ENCODE measurements at regions not wholly inside any gene's neighbourhood (a gene's known extent, or its start where the extent isn't known, plus 50 kb on each side); places are given as distances from the start of the nearest gene placed in this dataset.

GRCh38 chr1:25031601-25031965, 101.5 kb upstream of the RUNX3 start:
- Histone ChIP-seq H3K4me1 (ENCODE audit: control insufficient read depth in 2 of 2, insufficient read depth in 2 of 2, low read length in 2 of 2) (peaks cover 12 to 32% of the 10 kb centered on the region in 2 donors), H3K9me3 (ENCODE audit: control insufficient read depth in 2 of 2, low read length in 2 of 2) (no peaks in the 10 kb centered on the region), H3K4me3 (ENCODE audit: low read length in 2 of 2) (no peak overlapping the region), H3K9ac (ENCODE audit: low read depth in 1 of 2, low read length in 2 of 2) (peak overlapping the region in 1 of 2 donors; percentile 41), H3K27me3 (ENCODE audit: control insufficient read depth in 2 of 2, insufficient read depth in 2 of 2, low read length in 2 of 2) (peaks cover 0 to 2% of the 10 kb centered on the region in 2 donors), H3K36me3 (ENCODE audit: control insufficient read depth in 2 of 2, insufficient read depth in 2 of 2, low read length in 2 of 2) (no peaks in the 10 kb centered on the region), H3K27ac (ENCODE audit: low read depth in 2 of 2, low read length in 2 of 2) (peak overlapping the region; percentile 36 to 57)

- H3K27ac ChIP-seq (ENCODE audit: low read depth in 2 of 2, low read length in 2 of 2) = peak overlapping the region in 1 of 2 donors; percentile 57
- no peaks in the 10 kb centered on the region for H3K36me3 ChIP-seq (ENCODE audit: control insufficient read depth in 2 of 2, insufficient read depth in 2 of 2, low read length in 2 of 2)
- no peak overlapping the region for H3K4me3 ChIP-seq (ENCODE audit: low read length in 2 of 2)
- peaks cover 0 to 2% of the 10 kb centered on the region in 2 donors for H3K27me3 ChIP-seq (ENCODE audit: control insufficient read depth in 2 of 2, insufficient read depth in 2 of 2, low read length in 2 of 2)
- no peak overlapping the region for H3K9ac ChIP-seq (ENCODE audit: low read depth in 1 of 2, low read length in 2 of 2)
- peaks cover 12 to 32% of the 10 kb centered on the region in 2 donors for H3K4me1 ChIP-seq (ENCODE audit: control insufficient read depth in 2 of 2, insufficient read depth in 2 of 2, low read length in 2 of 2)
- H3K9me3 ChIP-seq (ENCODE audit: control insufficient read depth in 2 of 2, low read length in 2 of 2) = no peaks in the 10 kb centered on the region
These were observed 100.9 kb upstream of the RUNX3 start for GRCh38 chr1:25030674-25031589.

GRCh38 chr1:25030012-25030411, 99.9 kb upstream of the RUNX3 start:
- no peak overlapping the region for H3K9ac ChIP-seq (ENCODE audit: low read depth in 1 of 2, low read length in 2 of 2)
- peaks cover 0 to 2% of the 10 kb centered on the region in 2 donors for H3K27me3 ChIP-seq (ENCODE audit: control insufficient read depth in 2 of 2, insufficient read depth in 2 of 2, low read length in 2 of 2)
- peaks cover 12 to 32% of the 10 kb centered on the region in 2 donors for H3K4me1 ChIP-seq (ENCODE audit: control insufficient read depth in 2 of 2, insufficient read depth in 2 of 2, low read length in 2 of 2)
- H3K4me3 ChIP-seq (ENCODE audit: low read length in 2 of 2) = no peak overlapping the region
- H3K9me3 ChIP-seq (ENCODE audit: control insufficient read depth in 2 of 2, low read length in 2 of 2) = no peaks in the 10 kb centered on the region
- H3K27ac ChIP-seq (ENCODE audit: low read depth in 2 of 2, low read length in 2 of 2) = no peak overlapping the region
- no peaks in the 10 kb centered on the region for H3K36me3 ChIP-seq (ENCODE audit: control insufficient read depth in 2 of 2, insufficient read depth in 2 of 2, low read length in 2 of 2)

GRCh38 chr1:25028907-25029599, 99.0 kb upstream of the RUNX3 start:
- H3K4me3 ChIP-seq (ENCODE audit: low read length in 2 of 2) = no peak overlapping the region

GRCh38 chr1:25028587-25028906, 98.5 kb upstream of the RUNX3 start:
- H3K9me3 ChIP-seq (ENCODE audit: control insufficient read depth in 2 of 2, low read length in 2 of 2) = no peaks in the 10 kb centered on the region
- H3K4me3 ChIP-seq (ENCODE audit: low read length in 2 of 2) = no peak overlapping the region
- no peaks in the 10 kb centered on the region for H3K36me3 ChIP-seq (ENCODE audit: control insufficient read depth in 2 of 2, insufficient read depth in 2 of 2, low read length in 2 of 2)
- H3K27ac ChIP-seq (ENCODE audit: low read depth in 2 of 2, low read length in 2 of 2) = peak overlapping the region in 1 of 2 donors; percentile 38
- H3K27me3 ChIP-seq (ENCODE audit: control insufficient read depth in 2 of 2, insufficient read depth in 2 of 2, low read length in 2 of 2) = peaks cover 0 to 2% of the 10 kb centered on the region in 2 donors
- H3K9ac ChIP-seq (ENCODE audit: low read depth in 1 of 2, low read length in 2 of 2) = no peak overlapping the region
- peaks cover 14 to 36% of the 10 kb centered on the region in 2 donors for H3K4me1 ChIP-seq (ENCODE audit: control insufficient read depth in 2 of 2, insufficient read depth in 2 of 2, low read length in 2 of 2)

More at GRCh38 chr1:25028907-25029599, 99.0 kb upstream of the RUNX3 start:
- Histone ChIP-seq H3K36me3 (ENCODE audit: control insufficient read depth in 2 of 2, insufficient read depth in 2 of 2, low read length in 2 of 2) (no peaks in the 10 kb centered on the region), H3K9me3 (ENCODE audit: control insufficient read depth in 2 of 2, low read length in 2 of 2) (no peaks in the 10 kb centered on the region), H3K27ac (ENCODE audit: low read depth in 2 of 2, low read length in 2 of 2) (peak overlapping the region in 1 of 2 donors; percentile 38), H3K9ac (ENCODE audit: low read depth in 1 of 2, low read length in 2 of 2) (peak overlapping the region in 1 of 2 donors; percentile 27), H3K27me3 (ENCODE audit: control insufficient read depth in 2 of 2, insufficient read depth in 2 of 2, low read length in 2 of 2) (peaks cover 0 to 2% of the 10 kb centered on the region in 2 donors), H3K4me1 (ENCODE audit: control insufficient read depth in 2 of 2, insufficient read depth in 2 of 2, low read length in 2 of 2) (peaks cover 12 to 34% of the 10 kb centered on the region in 2 donors)

GRCh38 chr1:25027822-25028586, 97.9 kb upstream of the RUNX3 start:
- Histone ChIP-seq H3K27ac (ENCODE audit: low read depth in 2 of 2, low read length in 2 of 2) (no peak overlapping the region), H3K27me3 (ENCODE audit: control insufficient read depth in 2 of 2, insufficient read depth in 2 of 2, low read length in 2 of 2) (peaks cover 0 to 2% of the 10 kb centered on the region in 2 donors), H3K9ac (ENCODE audit: low read depth in 1 of 2, low read length in 2 of 2) (no peak overlapping the region), H3K4me1 (ENCODE audit: control insufficient read depth in 2 of 2, insufficient read depth in 2 of 2, low read length in 2 of 2) (peaks cover 14 to 36% of the 10 kb centered on the region in 2 donors), H3K4me3 (ENCODE audit: low read length in 2 of 2) (no peak overlapping the region), H3K36me3 (ENCODE audit: control insufficient read depth in 2 of 2, insufficient read depth in 2 of 2, low read length in 2 of 2) (no peaks in the 10 kb centered on the region), H3K9me3 (ENCODE audit: control insufficient read depth in 2 of 2, low read length in 2 of 2) (no peaks in the 10 kb centered on the region)

GRCh38 chr1:25026730-25027450, 96.8 kb upstream of the RUNX3 start:
- Histone ChIP-seq H3K9me3 (ENCODE audit: control insufficient read depth in 2 of 2, low read length in 2 of 2) (no peaks in the 10 kb centered on the region), H3K9ac (ENCODE audit: low read depth in 1 of 2, low read length in 2 of 2) (no peak overlapping the region), H3K27ac (ENCODE audit: low read depth in 2 of 2, low read length in 2 of 2) (no peak overlapping the region), H3K36me3 (ENCODE audit: control insufficient read depth in 2 of 2, insufficient read depth in 2 of 2, low read length in 2 of 2) (no peaks in the 10 kb centered on the region), H3K4me3 (ENCODE audit: low read length in 2 of 2) (no peak overlapping the region), H3K4me1 (ENCODE audit: control insufficient read depth in 2 of 2, insufficient read depth in 2 of 2, low read length in 2 of 2) (peaks cover 16 to 36% of the 10 kb centered on the region in 2 donors), H3K27me3 (ENCODE audit: control insufficient read depth in 2 of 2, insufficient read depth in 2 of 2, low read length in 2 of 2) (no peaks in the 10 kb centered on the region)

GRCh38 chr1:25026304-25026703, 96.2 kb upstream of the RUNX3 start:
- H3K9me3 ChIP-seq (ENCODE audit: control insufficient read depth in 2 of 2, low read length in 2 of 2) = no peaks in the 10 kb centered on the region
- no peak overlapping the region for H3K9ac ChIP-seq (ENCODE audit: low read depth in 1 of 2, low read length in 2 of 2)
- peaks cover 13 to 37% of the 10 kb centered on the region in 2 donors for H3K4me1 ChIP-seq (ENCODE audit: control insufficient read depth in 2 of 2, insufficient read depth in 2 of 2, low read length in 2 of 2)
- H3K4me3 ChIP-seq (ENCODE audit: low read length in 2 of 2) = no peak overlapping the region
- no peaks in the 10 kb centered on the region for H3K27me3 ChIP-seq (ENCODE audit: control insufficient read depth in 2 of 2, insufficient read depth in 2 of 2, low read length in 2 of 2)
- H3K27ac ChIP-seq (ENCODE audit: low read depth in 2 of 2, low read length in 2 of 2) = no peak overlapping the region
- H3K36me3 ChIP-seq (ENCODE audit: control insufficient read depth in 2 of 2, insufficient read depth in 2 of 2, low read length in 2 of 2) = no peaks in the 10 kb centered on the region

GRCh38 chr1:25024615-25025350, 94.7 kb upstream of the RUNX3 start:
- no peak overlapping the region for H3K4me3 ChIP-seq (ENCODE audit: low read length in 2 of 2)
- no peaks in the 10 kb centered on the region for H3K36me3 ChIP-seq (ENCODE audit: control insufficient read depth in 2 of 2, insufficient read depth in 2 of 2, low read length in 2 of 2)
- H3K9me3 ChIP-seq (ENCODE audit: control insufficient read depth in 2 of 2, low read length in 2 of 2) = no peaks in the 10 kb centered on the region
- H3K27me3 ChIP-seq (ENCODE audit: control insufficient read depth in 2 of 2, insufficient read depth in 2 of 2, low read length in 2 of 2) = no peaks in the 10 kb centered on the region
- H3K4me1 ChIP-seq (ENCODE audit: control insufficient read depth in 2 of 2, insufficient read depth in 2 of 2, low read length in 2 of 2) = peaks cover 10 to 35% of the 10 kb centered on the region in 2 donors
- H3K27ac ChIP-seq (ENCODE audit: low read depth in 2 of 2, low read length in 2 of 2) = peak overlapping the region in 1 of 2 donors; percentile 91
- no peak overlapping the region for H3K9ac ChIP-seq (ENCODE audit: low read depth in 1 of 2, low read length in 2 of 2)
